ENCODE measurements at regions not wholly inside any gene's neighbourhood (a gene's known extent, or its start where the extent isn't known, plus 50 kb on each side); places are given as distances from the start of the nearest gene placed in this dataset.

- CTCF ChIA-PET, result no interaction called here
- POLR2A ChIA-PET, result no interaction called here
- Histone ChIP-seq H3K4me2 (ENCODE audit: insufficient read depth, low read length) (no peak overlapping the region), H3K9me3 (replicated peaks; ENCODE audit: control insufficient read depth, insufficient read depth, low read length) (no peaks in the 10 kb centered on the region), H3K9ac (replicated peaks; ENCODE audit: extremely low read depth, insufficient read depth, low read length) (no peak overlapping the region), H3K79me2 (ENCODE audit: control insufficient read depth, insufficient read depth, low read length) (no peaks in the 10 kb centered on the region), H2AFZ (ENCODE audit: low read depth, low read length) (peak overlapping the region; percentile 31), H3K27me3 (ENCODE audit: control insufficient read depth in 2 of 2, insufficient read depth in 2 of 2, low read length in 2 of 2) (no peaks in the 10 kb centered on the region), H3K27ac (ENCODE audit: insufficient read depth, low read depth, low read length) (no peak overlapping the region), H3K4me3 (replicated peaks in 1 of 3; ENCODE audit: insufficient read depth in 1 of 3, low read depth in 1 of 3, low read length in 3 of 3) (no peak overlapping the region), H3K9me1 (replicated peaks; ENCODE audit: control insufficient read depth, extremely low read depth, insufficient read depth, low read length) (no peaks in the 10 kb centered on the region), H3K36me3 (ENCODE audit: control insufficient read depth in 2 of 2, extremely low read depth in 1 of 2, insufficient read depth in 2 of 2, low read length in 2 of 2) (no peaks in the 10 kb centered on the region), H4K20me1 (replicated peaks; ENCODE audit: control insufficient read depth, extremely low read depth, insufficient read depth, low read length) (no peaks in the 10 kb centered on the region), H3K4me1 (ENCODE audit: control insufficient read depth, extremely low read depth, insufficient read depth, low read length) (no peaks in the 10 kb centered on the region)
- TF ChIP-seq MYC (IDR thresholded peaks at IDR 0.05; ENCODE audit: low read depth, low read length) (no peak), EZH2 (IDR thresholded peaks at IDR 0.05; ENCODE audit: borderline replicate concordance, low read depth, low read length, severe bottlenecking) (no peak)
- no peak for DNase-seq (ENCODE audit: low read depth, low spot score)
- intact Hi-C loops (cut with micrococcal nuclease) (no loop called here), dilution Hi-C loops (cut with MboI; ENCODE audit: extremely low pct_ligation_motif_present, low sequenced_read_pairs) (no loop called here)
- no peak for FAIRE-seq
- BruUV-seq (replicated peaks), result no TSS peak
These were observed 122.0 kb downstream of the ARL4A start for GRCh38 chr7:12809476-12809875.

GRCh38 chr7:12812111-12812510 lies 124.7 kb downstream of the ARL4A start:
- FAIRE-seq (no peak), DNase-seq (ENCODE audit: low read depth, low spot score) (no peak)
- Histone ChIP-seq H3K79me2 (ENCODE audit: control insufficient read depth, insufficient read depth, low read length) (no peaks in the 10 kb centered on the region), H3K9me3 (replicated peaks; ENCODE audit: control insufficient read depth, insufficient read depth, low read length) (no peaks in the 10 kb centered on the region), H3K27me3 (ENCODE audit: control insufficient read depth in 2 of 2, insufficient read depth in 2 of 2, low read length in 2 of 2) (no peaks in the 10 kb centered on the region), H3K9me1 (replicated peaks; ENCODE audit: control insufficient read depth, extremely low read depth, insufficient read depth, low read length) (no peaks in the 10 kb centered on the region), H3K4me3 (replicated peaks in 1 of 3; ENCODE audit: insufficient read depth in 1 of 3, low read depth in 1 of 3, low read length in 3 of 3) (no peak overlapping the region), H2AFZ (ENCODE audit: low read depth, low read length) (no peak overlapping the region), H3K4me1 (ENCODE audit: control insufficient read depth, extremely low read depth, insufficient read depth, low read length) (no peaks in the 10 kb centered on the region), H3K36me3 (ENCODE audit: control insufficient read depth in 2 of 2, extremely low read depth in 1 of 2, insufficient read depth in 2 of 2, low read length in 2 of 2) (no peaks in the 10 kb centered on the region), H3K4me2 (ENCODE audit: insufficient read depth, low read length) (no peak overlapping the region), H3K9ac (replicated peaks; ENCODE audit: extremely low read depth, insufficient read depth, low read length) (no peak overlapping the region), H3K27ac (ENCODE audit: insufficient read depth, low read depth, low read length) (no peak overlapping the region), H4K20me1 (replicated peaks; ENCODE audit: control insufficient read depth, extremely low read depth, insufficient read depth, low read length) (no peaks in the 10 kb centered on the region)
- no peak for TF ChIP-seq FOS (IDR thresholded peaks at IDR 0.05; ENCODE audit: borderline replicate concordance, insufficient read depth, low read length)
- TF ChIP-seq MYC (IDR thresholded peaks at IDR 0.05; ENCODE audit: low read depth, low read length), result no peak
- no peak for TF ChIP-seq JUN (IDR thresholded peaks at IDR 0.05; ENCODE audit: borderline replicate concordance, insufficient read depth, insufficient read length, low read depth)
- TF ChIP-seq MAX (IDR thresholded peaks at IDR 0.05; ENCODE audit: insufficient read depth, insufficient read length), result no peak
- no peak for TF ChIP-seq CTCF (IDR thresholded peaks at IDR 0.05; ENCODE audit: extremely low read depth in 1 of 2, insufficient read depth in 1 of 2, low read depth in 1 of 2, low read length in 2 of 2)
- TF ChIP-seq POLR2A (IDR thresholded peaks at IDR 0.05; ENCODE audit: low read depth, low read length), result no peak
- TF ChIP-seq POLR2AphosphoS5 (IDR thresholded peaks at IDR 0.05; ENCODE audit: insufficient read depth, low read depth, low read length), result no peak
- no peak for TF ChIP-seq EZH2 (IDR thresholded peaks at IDR 0.05; ENCODE audit: borderline replicate concordance, low read depth, low read length, severe bottlenecking)
- no peak for TF ChIP-seq GATA2 (IDR thresholded peaks at IDR 0.05; ENCODE audit: insufficient read depth, insufficient read length, low read depth, low read length)
- no TSS peak for BruUV-seq (replicated peaks)
- ChIA-PET CTCF (no interaction called here), POLR2A (no interaction called here)
- dilution Hi-C loops (cut with MboI; ENCODE audit: extremely low pct_ligation_motif_present, low sequenced_read_pairs), result no loop called here
- intact Hi-C loops (cut with micrococcal nuclease), result no loop called here

Data from endothelial cell of umbilical vein (primary cell).